H1 (cell line): ENCODE measurements at regions not wholly inside any gene's neighbourhood (a gene's known extent, or its start where the extent isn't known, plus 50 kb on each side); places are given as distances from the start of the nearest gene placed in this dataset.

ENCODE experiments used
- CTCF ChIA-PET: fragments of 300-600 bp; sonication (Branson Sonifier 250); formaldehyde crosslinking; loops from one replicate; lab custom pipeline; 2021; ENCODE audit not compliant: partially characterized antibody; lab: Charles Lee
- POLR2A ChIA-PET: fragments of 300-600 bp; sonication (Branson Sonifier 250); formaldehyde crosslinking; loops from one replicate; lab custom pipeline; 2021; ENCODE audit warnings: inconsistent platforms; ENCODE audit not compliant: partially characterized antibody; lab: Charles Lee
- DNase-seq, 2 experiments: peaks; one replicate each; pipeline versions ENCODE4 v3.0.0 to v3.0.0-alpha.2; 2010 to 2022; ENCODE audit warnings: low spot score in 2 of 2, low read depth in 1 of 2, mixed read lengths in 1 of 2
- FAIRE-seq: peaks from 2 replicates; lab custom pipeline; 2011; peaks lifted over from hg19 to GRCh38; lab: Jason Lieb, UNC
- H2AFZ ChIP-seq: 2 replicates; pipeline ENCODE4 v1.8.1; 2012; ENCODE audit warnings: low read length, inconsistent platforms
- H2AK5ac ChIP-seq: 2 replicates; pipeline ENCODE4 v1.6.1; 2013; ENCODE audit warnings: low read depth, low read length
- H2BK120ac ChIP-seq: replicated peaks from 2 replicates; pipeline ENCODE3; 2013; ENCODE audit warnings: low read depth, low read length, inconsistent platforms
- H2BK12ac ChIP-seq: 2 replicates; pipeline ENCODE4 v1.6.1; 2013; ENCODE audit warnings: low read depth, low read length
- H2BK15ac ChIP-seq: 2 replicates; pipeline ENCODE4 v1.6.1; 2013; ENCODE audit warnings: low read length
- H2BK20ac ChIP-seq: 2 replicates; pipeline ENCODE4 v1.6.1; 2013; ENCODE audit warnings: low read length
- H2BK5ac ChIP-seq: 2 replicates; pipeline ENCODE4 v1.6.1; 2013; ENCODE audit warnings: low read depth, low read length
- H3K14ac ChIP-seq: 2 replicates; pipeline ENCODE4 v1.6.1; 2013; ENCODE audit warnings: inconsistent platforms; ENCODE audit not compliant: insufficient read length
- H3K18ac ChIP-seq: 2 replicates; pipeline ENCODE4 v1.6.1; 2013; ENCODE audit warnings: low read length; ENCODE audit errors: extremely low read depth
- H3K23ac ChIP-seq: 2 replicates; pipeline ENCODE4 v1.6.1; 2013; ENCODE audit warnings: inconsistent platforms; ENCODE audit not compliant: insufficient read length
- H3K23me2 ChIP-seq: 2 replicates; pipeline ENCODE4 v1.6.1; 2013; ENCODE audit warnings: low read depth, low read length
- H3K27ac ChIP-seq: 2 replicates; pipeline ENCODE4 v1.6.1; 2011; ENCODE audit warnings: low read depth, low read length, inconsistent platforms
- H3K27me3 ChIP-seq, 4 experiments: replicated peaks in 1 of 4; 1 replicate in 1 of 4; 2 replicates in 3 of 4; pipeline versions ENCODE4 v1.6.1 to v1.8.1; 2011 to 2013; ENCODE audit warnings: low read length in 3 of 4, mild to moderate bottlenecking in 3 of 4, inconsistent platforms in 2 of 4, mixed read lengths in 2 of 4, moderate library complexity in 1 of 4; ENCODE audit not compliant: control insufficient read depth in 3 of 4, insufficient read depth in 3 of 4; ENCODE audit errors: extremely low read depth in 1 of 4
- H3K36me3 ChIP-seq, 4 experiments: 2 replicates each; pipeline versions ENCODE4 v1.6.1 to v1.8.1; 2011 to 2013; ENCODE audit warnings: mild to moderate bottlenecking in 4 of 4, low read length in 3 of 4, moderate library complexity in 2 of 4, control low read depth in 1 of 4, inconsistent platforms in 1 of 4; ENCODE audit not compliant: insufficient read depth in 4 of 4, control insufficient read depth in 2 of 4
- H3K4ac ChIP-seq: replicated peaks from 2 replicates; pipeline ENCODE3; 2013; ENCODE audit warnings: low read length, low read depth, mixed read lengths, inconsistent platforms; ENCODE audit not compliant: insufficient read length
- H3K4me1 ChIP-seq, 4 experiments: replicated peaks in 1 of 4; 1 replicate in 1 of 4; 2 replicates in 3 of 4; pipeline versions ENCODE4 v1.6.1 to v1.8.1; 2011 to 2013; ENCODE audit warnings: low read length in 3 of 4, inconsistent platforms in 2 of 4, mixed read lengths in 1 of 4; ENCODE audit not compliant: insufficient read depth in 4 of 4, control insufficient read depth in 3 of 4
- H3K4me2 ChIP-seq, 2 experiments: 2 replicates each; pipeline versions ENCODE4 v1.6.1 to v1.8.1; 2011 to 2013; ENCODE audit warnings: low read depth in 2 of 2, low read length in 2 of 2, control low read depth in 1 of 2, inconsistent platforms in 1 of 2, mild to moderate bottlenecking in 1 of 2; ENCODE audit not compliant: insufficient read depth in 1 of 2
- H3K4me3 ChIP-seq, 4 experiments: fragments of 200-600, 300-600 bp in 1 of 4; sonication (generic), shearing (Covaris generic), sonication (Bioruptor Twin) in 1 of 4; 2 replicates each; pipeline versions ENCODE4 v1.5.1 to v1.8.1; 2011 to 2016; ENCODE audit warnings: low read length in 4 of 4, low read depth in 3 of 4, control low read depth in 2 of 4, inconsistent platforms in 2 of 4, mild to moderate bottlenecking in 2 of 4, mixed read lengths in 1 of 4, moderate library complexity in 1 of 4; ENCODE audit not compliant: insufficient read depth in 2 of 4; ENCODE audit errors: extremely low read depth in 1 of 4
- H3K56ac ChIP-seq: replicated peaks from 2 replicates; pipeline ENCODE3; 2013; ENCODE audit warnings: low read depth, mild to moderate bottlenecking, mixed read lengths, low read length, inconsistent platforms; ENCODE audit not compliant: insufficient read length
- H3K79me1 ChIP-seq: 2 replicates; pipeline ENCODE4 v1.6.1; 2013; ENCODE audit warnings: low read depth, low read length, control low read depth
- H3K79me2 ChIP-seq, 2 experiments: 2 replicates each; pipeline versions ENCODE4 v1.6.1 to v1.8.1; 2012 to 2013; ENCODE audit warnings: low read length in 2 of 2, mild to moderate bottlenecking in 2 of 2, inconsistent platforms in 1 of 2; ENCODE audit not compliant: insufficient read depth in 2 of 2, control insufficient read depth in 1 of 2
- H3K9ac ChIP-seq, 4 experiments: replicated peaks in 1 of 4; 1 replicate in 1 of 4; 2 replicates in 3 of 4; pipeline versions ENCODE4 v1.6.1 to v1.8.1; 2011 to 2013; ENCODE audit warnings: low read depth in 3 of 4, low read length in 3 of 4, control low read depth in 2 of 4, mild to moderate bottlenecking in 2 of 4, moderate library complexity in 2 of 4, inconsistent platforms in 1 of 4; ENCODE audit errors: extremely low read depth in 1 of 4
- H3K9me3 ChIP-seq, 2 experiments: 2 replicates each; pipeline versions ENCODE4 v1.6.1 to v1.8.1; 2012 to 2013; ENCODE audit warnings: mild to moderate bottlenecking in 2 of 2, moderate library complexity in 2 of 2, control low read depth in 1 of 2, inconsistent platforms in 1 of 2, low read depth in 1 of 2, low read length in 1 of 2, mixed read lengths in 1 of 2; ENCODE audit not compliant: insufficient read depth in 2 of 2
- H4K20me1 ChIP-seq, 2 experiments: replicated peaks in 1 of 2; 2 replicates each; pipeline versions ENCODE3 to v1.8.1; 2011 to 2013; ENCODE audit warnings: inconsistent platforms in 2 of 2, low read length in 2 of 2, mild to moderate bottlenecking in 1 of 2; ENCODE audit not compliant: insufficient read depth in 2 of 2, control insufficient read depth in 1 of 2
- H4K5ac ChIP-seq: 2 replicates; pipeline ENCODE4 v1.6.1; 2013; ENCODE audit warnings: low read length, low read depth, mixed read lengths, inconsistent platforms; ENCODE audit not compliant: insufficient read length
- H4K8ac ChIP-seq: 2 replicates; pipeline ENCODE4 v1.8.0; 2013; ENCODE audit warnings: mild to moderate bottlenecking, moderate library complexity, low read length, inconsistent platforms; ENCODE audit not compliant: insufficient read depth; ENCODE audit errors: extremely low read depth
- H4K91ac ChIP-seq: replicated peaks from 2 replicates; pipeline ENCODE3; 2013; ENCODE audit warnings: low read length, mixed read lengths, inconsistent platforms; ENCODE audit not compliant: insufficient read length
- CHD1 ChIP-seq: IDR thresholded peaks from 2 replicates; pipeline ENCODE4 v1.6.1; 2012; ENCODE audit warnings: low read depth, low read length, improper control_type of control experiment
- GTF2F1 ChIP-seq: IDR thresholded peaks from 2 replicates; pipeline ENCODE4 v1.6.1; 2012; ENCODE audit warnings: low read depth, low read length, improper control_type of control experiment, borderline replicate concordance
- ZNF274 ChIP-seq: IDR thresholded peaks from 2 replicates; pipeline ENCODE4 v1.7.0; 2012; ENCODE audit warnings: low read length, borderline replicate concordance; ENCODE audit errors: extremely low read depth
- whole genome bisulfite sequencing, 2 experiments: shearing (Covaris generic) in 1 of 2; methylation state at CpG; one replicate each; pipeline versions ENCODE4 v1.1.6 to v1.1.7; 2013 to 2015; ENCODE audit warnings: low lambda C conversion rate in 2 of 2, mixed read lengths in 2 of 2, inconsistent platforms in 1 of 2, low coverage in 1 of 2, missing lambda C conversion rate in 1 of 2; ENCODE audit not compliant: insufficient replicate concordance in 2 of 2, insufficient coverage in 1 of 2, insufficient read length in 1 of 2; ENCODE audit errors: extremely low coverage in 1 of 2, missing lambda C conversion rate in 1 of 2; 5-methylcytosine and 5-hydroxymethylcytosine counted together
- TF ChIP-seq, protein P1 (sequence below): IDR thresholded peaks from 2 replicates; pipeline ENCODE4 v1.6.1; 2011; ENCODE audit warnings: low read depth, mild to moderate bottlenecking, low read length; ENCODE audit not compliant: insufficient read depth

GRCh38 chr17:33567223-33567622 lies 274.1 kb upstream of the ASIC2 start:
- Histone ChIP-seq H3K14ac (no peak overlapping the region), H3K79me2 (no peaks in the 10 kb centered on the region), H3K27me3 (no peaks in the 10 kb centered on the region), H4K91ac (no peak overlapping the region), H3K4me1 (no peaks in the 10 kb centered on the region), H2BK5ac (no peak overlapping the region), H3K4ac (no peak overlapping the region), H2BK12ac (no peak overlapping the region), H3K4me2 (no peak overlapping the region), H4K8ac (no peak overlapping the region), H3K9ac (no peak overlapping the region), H4K20me1 (no peaks in the 10 kb centered on the region), H3K36me3 (no peaks in the 10 kb centered on the region), H3K4me3 (no peak overlapping the region), H2AFZ (no peak overlapping the region), H2BK120ac (no peak overlapping the region), H3K27ac (no peak overlapping the region), H2BK15ac (no peak overlapping the region), H3K23ac (no peak overlapping the region), H3K18ac (no peak overlapping the region), H3K79me1 (no peaks in the 10 kb centered on the region), H3K9me3 (peaks cover 4 to 6% of the 10 kb centered on the region in 2 experiments; a peak in 2 of 4 replicates), H4K5ac (no peak overlapping the region), H3K23me2 (no peaks in the 10 kb centered on the region; the same call in 1 of the 2 replicates), H3K56ac (no peak overlapping the region), H2BK20ac (no peak overlapping the region), H2AK5ac (no peak overlapping the region)
- ChIA-PET CTCF (interaction anchor here (0.6 kb wide), 1 partner anchor 560 kb away, joined by 3 read pairs; no protein-coding TSS in a partner anchor), POLR2A (no interaction called here)
- 89% methylated on average over 3 of the region's 3 CpGs; no CpG with 5 or more reads in 1 of the 2 experiments for WGBS, 2 experiments
- FAIRE-seq, result no peak
- TF ChIP-seq CHD1 (no peak), GTF2F1 (no peak), ZNF274 (no peak)
- TF ChIP-seq, protein P1, sequence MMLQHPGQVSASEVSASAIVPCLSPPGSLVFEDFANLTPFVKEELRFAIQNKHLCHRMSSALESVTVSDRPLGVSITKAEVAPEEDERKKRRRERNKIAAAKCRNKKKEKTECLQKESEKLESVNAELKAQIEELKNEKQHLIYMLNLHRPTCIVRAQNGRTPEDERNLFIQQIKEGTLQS, result no peak
- DNase-seq, result no peak
